CD4-positive, alpha-beta T cell treated with Interleukin-6 for 4 hours (primary cell): ENCODE measurements at regions not wholly inside any gene's neighbourhood (a gene's known extent, or its start where the extent isn't known, plus 50 kb on each side); places are given as distances from the start of the nearest gene placed in this dataset.
"Not testable (repeated sequence)": the region's sequence is repeated elsewhere in the genome, so short reads cannot be mapped to it uniquely, and the experiment has no call there.

Experiments
- DNase-seq: peaks from one replicate; pipeline ENCODE4 v3.0.0-alpha.2; 2020; ENCODE audit warnings: mixed read lengths

- no peak for DNase-seq
Measured at GRCh38 chr3:194955546-194955945, 269.9 kb downstream of the FAM43A start.

- DNase-seq, result no peak
Measured at GRCh38 chr3:194955979-194956696, 270.5 kb downstream of the FAM43A start.

- DNase-seq, result no peak
Measured at GRCh38 chr3:194956697-194957396, 271.2 kb downstream of the FAM43A start.

GRCh38 chr3:194957743-194958240 lies 272.1 kb downstream of the FAM43A start:
- DNase-seq, result no peak

- no peak for DNase-seq
Measured at GRCh38 chr3:194959217-194959616, 273.5 kb downstream of the FAM43A start.

- not testable (repeated sequence) for DNase-seq
Measured at GRCh38 chr3:194959666-194960065, 274.0 kb downstream of the FAM43A start.

GRCh38 chr3:194960446-194961032 lies 274.9 kb downstream of the FAM43A start:
- no peak for DNase-seq

- no peak for DNase-seq
Measured at GRCh38 chr3:194961149-194961548, 275.5 kb downstream of the FAM43A start.

GRCh38 chr3:194961571-194961970 lies 275.9 kb downstream of the FAM43A start:
- DNase-seq, result no peak

- DNase-seq, result no peak
Measured at GRCh38 chr3:194962056-194962455, 276.4 kb downstream of the FAM43A start.

GRCh38 chr3:194964809-194965208 lies 279.1 kb downstream of the FAM43A start:
- DNase-seq, result no peak

- no peak for DNase-seq
Measured at GRCh38 chr3:194967151-194968117, 281.8 kb downstream of the FAM43A start.

- no peak for DNase-seq
Measured at GRCh38 chr3:194970066-194970465, 284.4 kb downstream of the FAM43A start.

- no peak for DNase-seq
Measured at GRCh38 chr3:194971009-194971408, 285.3 kb downstream of the FAM43A start.

GRCh38 chr3:194971965-194972364 lies 286.3 kb downstream of the FAM43A start:
- DNase-seq, result no peak

- no peak for DNase-seq
Measured at GRCh38 chr3:194972641-194973040, 287.0 kb downstream of the FAM43A start.

GRCh38 chr3:194973366-194974000 lies 287.8 kb downstream of the FAM43A start:
- no peak for DNase-seq

- no peak for DNase-seq
Measured at GRCh38 chr3:194974468-194975135, 288.9 kb downstream of the FAM43A start.

GRCh38 chr3:194976049-194976451 lies 290.4 kb downstream of the FAM43A start:
- DNase-seq, result no peak

GRCh38 chr3:194976874-194977273 lies 291.2 kb downstream of the FAM43A start:
- DNase-seq, result no peak

GRCh38 chr3:194977356-194977755 lies 291.7 kb downstream of the FAM43A start:
- DNase-seq, result no peak

- no peak for DNase-seq
Measured at GRCh38 chr3:194979173-194979572, 291.8 kb downstream of the XXYLT1 start.
